NCI-H2196 treated with DMSO at 0.1 percent for 48 hours (cell line): ENCODE measurements at regions not wholly inside any gene's neighbourhood (a gene's known extent, or its start where the extent isn't known, plus 50 kb on each side); places are given as distances from the start of the nearest gene placed in this dataset.

ENCODE experiments used
- DNase-seq: peaks from one replicate; lab custom pipeline; 2025; ENCODE audit not compliant: unreplicated experiment; lab: John Stamatoyannopoulos, UW

DNA sequence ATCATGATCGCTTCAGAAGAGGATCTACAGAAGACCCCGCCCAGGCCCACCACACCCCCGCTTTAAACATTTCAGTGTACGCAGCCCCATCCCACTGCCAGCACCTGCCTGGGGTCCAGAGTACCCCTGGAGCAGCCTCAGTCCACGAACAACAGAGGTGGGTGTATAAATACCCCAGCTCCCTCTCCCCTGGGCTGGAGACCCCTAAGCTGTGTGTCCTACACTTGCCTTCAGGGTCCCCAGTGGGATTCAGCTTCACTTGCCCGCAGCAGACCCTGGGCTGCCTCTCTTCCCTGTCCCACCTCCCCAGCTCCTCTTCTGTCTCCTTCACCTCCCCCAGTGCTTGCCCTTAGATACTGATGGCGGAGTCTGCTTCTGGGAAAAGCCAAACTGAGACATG lies 105.7 kb downstream of the RBFOX3 start:
- DNase-seq, result no peak

DNA sequence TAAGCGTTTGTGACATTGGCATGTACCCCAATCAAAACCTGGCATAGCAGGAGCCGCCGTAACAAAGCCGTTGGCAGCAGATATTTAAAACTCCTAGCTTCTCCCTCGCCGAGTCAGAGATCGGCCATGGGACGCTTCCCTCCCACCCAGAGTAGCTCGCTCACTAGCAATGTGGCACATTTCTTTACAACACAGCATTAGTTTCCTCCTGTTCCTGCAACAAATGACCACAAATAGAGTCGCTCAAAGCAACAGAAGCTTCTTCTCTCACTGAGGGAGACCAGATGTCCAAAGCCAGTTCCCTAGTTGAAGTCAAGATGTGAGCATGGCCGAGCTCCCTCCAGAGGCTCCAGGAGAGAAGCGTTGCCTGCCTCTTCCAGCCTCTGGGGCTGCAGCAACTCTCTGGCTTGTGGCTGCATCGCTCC lies 106.7 kb downstream of the RBFOX3 start:
- DNase-seq, result no peak

DNA sequence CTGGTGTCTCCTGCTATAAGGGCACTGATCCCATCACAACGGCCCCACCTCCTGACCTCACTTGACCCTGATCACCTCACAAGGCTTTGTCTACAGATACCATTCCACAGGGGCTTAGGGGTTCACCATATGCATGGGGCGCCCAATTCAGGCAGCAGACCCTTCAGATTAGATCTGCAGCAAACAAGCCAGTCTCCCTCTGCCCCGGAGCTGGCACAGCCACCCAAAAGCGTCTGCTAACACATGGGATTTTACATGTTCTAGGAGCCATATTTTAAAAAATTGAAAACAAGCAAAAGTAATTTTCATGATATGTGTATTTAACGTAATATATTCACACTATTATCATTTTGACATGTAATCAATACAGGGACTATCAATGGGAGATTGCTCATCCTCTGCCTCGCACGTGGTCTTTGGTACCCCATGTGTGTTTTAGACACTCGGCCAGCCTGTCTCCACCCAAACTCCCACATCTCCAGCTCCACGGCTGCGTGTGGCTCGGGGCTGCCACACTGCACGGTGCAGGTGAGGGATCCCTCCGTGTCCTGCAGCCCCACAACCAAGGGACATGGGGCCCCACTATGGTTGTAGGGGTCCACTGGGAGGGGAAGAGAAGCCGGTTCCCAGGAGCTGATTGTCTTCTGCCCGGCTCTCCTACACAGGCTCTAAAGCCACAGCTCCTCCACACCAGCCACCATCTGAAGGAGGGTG lies 107.6 kb downstream of the RBFOX3 start:
- no peak for DNase-seq

DNA sequence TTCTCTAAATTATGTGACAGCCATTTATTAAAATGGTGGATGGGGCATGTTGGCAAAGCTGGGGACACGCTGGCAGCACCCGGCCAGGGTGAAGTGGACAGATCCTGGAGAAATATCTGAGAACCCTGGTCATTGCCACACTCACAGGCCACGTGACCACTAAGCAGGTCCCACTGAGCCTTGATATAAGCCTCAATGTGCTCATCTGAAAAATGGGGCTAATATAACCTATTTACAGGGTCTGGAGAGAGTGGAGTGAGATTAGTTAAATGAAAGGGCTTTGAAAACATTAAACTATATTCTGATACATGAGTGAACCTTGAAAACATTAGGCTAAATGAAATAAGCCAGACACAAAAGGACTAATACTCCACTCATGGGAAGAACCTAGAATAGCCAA lies 108.9 kb downstream of the RBFOX3 start:
- DNase-seq, result no peak

DNA sequence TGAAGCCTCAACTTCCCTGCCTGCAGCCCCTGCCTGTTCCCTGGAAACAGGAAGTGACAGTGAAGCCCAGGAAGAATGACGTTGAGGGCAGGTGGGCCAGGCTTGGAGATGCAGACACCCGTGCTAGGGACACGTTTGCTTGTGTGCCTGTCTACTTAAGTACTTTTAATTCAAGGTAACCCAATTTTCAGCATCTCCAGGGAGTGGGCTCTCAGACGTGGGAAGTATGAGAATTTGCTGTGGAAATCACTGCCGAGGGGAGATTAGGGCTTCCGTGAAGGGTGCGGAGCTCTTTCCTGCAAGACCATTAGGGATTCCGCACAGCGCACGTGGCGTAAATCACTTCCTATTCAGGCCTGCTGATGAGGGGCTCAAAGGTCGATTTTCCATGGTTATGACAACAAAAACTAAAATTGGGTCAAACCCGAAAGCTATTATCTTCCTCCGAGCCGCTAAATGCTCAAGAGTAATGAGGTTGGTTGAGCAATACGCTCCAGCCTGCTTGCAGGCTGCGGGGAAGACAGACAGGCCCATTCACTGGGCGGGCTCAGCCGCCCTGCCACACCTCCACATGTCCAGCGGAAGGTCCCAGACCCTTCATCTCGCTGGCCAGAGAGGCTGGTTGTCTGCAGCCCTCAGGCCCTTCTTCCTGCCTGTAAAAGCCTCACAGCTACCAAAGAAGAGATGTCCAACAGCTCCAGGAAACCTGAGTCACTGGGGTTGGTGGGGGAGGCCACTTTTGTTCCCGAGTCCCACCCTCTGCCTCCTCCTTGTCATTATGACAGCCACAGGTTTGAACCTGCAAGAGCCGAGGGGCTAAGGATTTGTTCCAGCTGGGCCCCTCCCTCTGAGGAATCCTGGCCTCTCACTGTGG lies 109.9 kb downstream of the RBFOX3 start:
- DNase-seq, result no peak

DNA sequence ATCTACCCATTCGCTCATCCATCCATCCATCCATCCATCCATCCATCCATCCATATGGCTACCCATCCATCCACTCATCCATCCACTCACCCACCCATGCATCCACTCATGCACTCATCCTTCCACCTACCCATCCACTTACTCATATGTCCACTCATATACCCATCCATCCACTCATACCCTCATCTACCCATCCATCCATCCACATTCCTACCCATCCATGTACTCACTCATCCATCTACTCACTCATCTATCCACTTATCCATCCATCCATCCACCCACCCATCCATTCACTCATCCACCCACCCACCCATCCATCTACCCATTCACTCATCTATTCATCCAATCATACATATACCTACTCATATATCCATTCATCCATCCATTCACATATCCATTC lies 112.0 kb downstream of the RBFOX3 start:
- DNase-seq, result no peak

DNA sequence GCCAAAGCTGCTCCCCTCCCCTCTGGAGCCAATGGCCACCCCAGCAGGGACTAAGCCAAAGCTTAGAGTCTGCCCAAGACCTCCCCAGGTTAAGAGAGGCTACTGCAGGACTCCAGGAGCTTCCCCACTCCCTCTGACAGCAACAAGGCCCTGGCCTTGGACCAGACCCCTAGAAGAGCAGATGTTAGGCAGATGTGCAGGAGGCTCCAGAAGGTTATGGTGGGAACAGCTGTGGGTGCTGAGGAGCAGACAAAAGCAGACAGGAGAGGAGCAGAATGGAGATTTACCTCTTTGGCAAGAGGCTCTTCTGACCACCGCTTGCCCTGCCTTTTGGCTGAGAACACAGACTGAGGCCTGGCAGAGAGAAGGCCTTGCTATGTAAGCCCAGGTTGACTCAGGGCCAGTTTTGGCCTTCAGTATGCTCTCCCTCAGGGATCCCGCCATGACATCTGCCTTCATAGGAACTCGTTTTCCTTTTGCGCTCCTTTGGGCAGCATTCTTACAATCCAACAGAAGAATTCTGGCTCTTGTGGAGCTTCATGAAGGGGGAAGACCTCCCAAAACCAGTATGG lies 113.0 kb downstream of the RBFOX3 start:
- no peak for DNase-seq

DNA sequence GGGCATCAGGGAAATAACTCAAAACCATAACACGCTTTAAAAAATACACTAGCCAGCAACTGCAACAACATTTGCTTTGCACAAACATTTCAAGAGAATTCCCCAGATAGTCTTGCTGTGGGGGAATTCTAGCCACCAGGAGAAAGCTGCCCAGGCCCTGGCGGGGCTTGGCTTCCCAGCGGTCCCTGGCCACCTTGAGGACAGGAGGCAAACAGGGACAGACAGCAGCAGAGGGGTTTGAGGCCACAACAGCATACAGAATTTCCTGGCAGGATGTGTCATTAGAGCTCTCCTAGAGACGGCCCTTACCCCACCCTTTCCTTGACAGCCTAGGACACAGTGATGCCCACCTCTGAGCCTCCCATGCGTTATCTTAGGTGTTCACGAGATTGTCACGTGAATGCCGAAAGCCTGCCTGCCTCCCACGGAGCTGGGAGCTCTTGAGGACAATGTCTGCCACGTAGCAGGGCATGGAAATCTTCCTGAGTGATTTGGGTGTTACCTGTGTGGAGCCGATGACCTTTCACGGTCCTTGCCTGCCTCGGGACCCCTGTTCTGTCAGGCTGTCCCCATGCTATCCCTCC lies 114.3 kb downstream of the RBFOX3 start:
- no peak for DNase-seq

DNA sequence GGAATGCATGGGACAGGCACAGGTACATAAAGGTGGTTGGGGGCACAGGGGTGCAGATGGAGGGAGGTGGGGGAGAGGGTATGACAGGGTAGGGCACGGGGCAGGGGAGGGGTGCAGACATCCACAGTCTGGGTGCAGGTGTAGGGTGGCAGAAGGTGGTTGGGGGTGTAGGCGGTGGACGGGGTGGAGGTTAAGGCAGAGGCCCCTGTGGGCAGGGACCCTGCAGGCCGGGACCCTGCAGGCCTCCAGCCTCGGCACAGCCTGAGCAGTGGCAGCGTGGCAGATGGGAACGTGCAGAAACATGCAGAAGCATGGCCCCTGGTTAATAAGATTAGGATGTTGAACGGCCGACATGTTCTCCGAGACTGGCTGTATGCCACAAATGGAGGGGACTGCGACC lies 115.2 kb downstream of the RBFOX3 start:
- DNase-seq, result no peak

DNA sequence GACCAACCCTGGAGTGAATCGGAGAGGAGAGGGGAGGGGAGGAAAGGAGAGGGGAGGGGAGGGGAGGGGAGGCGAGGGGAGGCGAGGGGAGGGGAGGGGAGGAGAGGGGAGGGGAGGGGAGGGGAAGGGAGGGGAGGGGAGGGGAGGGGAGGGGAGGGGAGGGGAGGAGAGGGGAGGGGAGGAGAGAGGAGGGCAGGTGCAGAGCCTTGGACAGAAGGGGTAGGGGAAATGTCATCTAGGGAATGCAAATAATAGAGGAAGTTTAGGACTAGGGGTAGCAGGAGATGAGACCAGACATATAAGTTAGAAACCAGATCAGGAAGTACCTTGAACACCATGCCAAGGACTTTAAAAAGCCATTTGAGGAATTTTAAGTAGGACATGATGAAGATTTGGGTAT lies 119.8 kb downstream of the RBFOX3 start:
- DNase-seq, result no peak

DNA sequence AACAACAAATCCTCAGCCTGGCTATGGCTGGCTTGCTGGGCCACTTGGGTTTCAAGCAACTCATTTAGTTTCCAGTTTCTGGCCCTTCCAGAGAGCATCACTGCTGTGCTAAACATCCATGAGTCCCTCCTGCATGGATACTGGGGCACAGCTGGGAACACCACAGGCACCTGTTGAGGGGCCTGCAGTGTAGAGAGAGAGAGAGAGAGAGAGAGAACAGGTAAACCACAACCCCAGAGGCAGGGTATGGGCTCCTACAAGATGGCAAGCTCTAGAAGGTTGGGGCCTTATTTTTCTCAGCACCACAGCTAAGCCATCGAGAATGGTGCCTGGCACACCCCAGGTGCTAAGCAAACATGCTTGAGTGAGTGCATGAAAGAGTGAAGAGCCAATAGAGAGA lies 120.3 kb downstream of the RBFOX3 start:
- DNase-seq, result no peak

DNA sequence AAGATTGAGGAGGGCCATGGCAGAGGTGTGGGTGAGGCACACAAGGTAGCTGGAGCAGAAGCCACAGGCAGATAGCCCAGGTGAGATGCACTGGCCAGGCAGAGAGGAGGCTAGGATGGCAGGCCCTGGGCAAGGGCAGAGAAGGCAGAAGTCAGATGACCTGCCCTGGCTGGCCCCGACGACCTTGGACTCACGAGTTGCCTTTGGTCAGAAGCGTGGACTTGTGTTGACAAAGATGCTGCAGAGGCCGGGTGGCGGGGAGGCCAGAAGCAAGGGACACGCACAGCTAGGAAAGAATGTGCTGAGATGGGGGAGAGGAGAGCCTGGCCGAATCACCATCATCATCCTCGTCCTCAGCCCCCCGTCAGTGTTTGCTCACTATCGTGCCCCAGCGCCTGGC lies 123.7 kb downstream of the RBFOX3 start:
- no peak for DNase-seq

DNA sequence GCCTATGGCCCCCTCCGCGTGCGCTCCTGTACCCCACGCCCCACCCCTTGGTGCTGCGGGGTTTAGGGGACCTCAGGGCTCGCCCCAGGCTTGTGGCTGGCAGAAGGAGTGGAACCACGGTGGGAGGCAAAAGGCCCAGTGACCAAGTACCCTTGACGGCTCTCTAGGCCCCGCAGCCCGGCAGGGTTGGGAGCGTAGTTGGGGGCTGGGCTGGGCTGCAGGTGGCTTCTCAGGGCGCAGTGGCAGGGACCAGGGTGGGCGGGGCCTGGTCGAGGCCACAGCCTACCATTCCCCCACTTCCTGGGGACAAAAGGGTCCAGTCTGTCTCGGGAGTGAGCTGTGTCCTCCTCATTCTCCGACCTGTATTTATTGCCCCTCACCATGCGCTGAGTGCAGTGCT lies 124.9 kb downstream of the RBFOX3 start:
- DNase-seq, result no peak

DNA sequence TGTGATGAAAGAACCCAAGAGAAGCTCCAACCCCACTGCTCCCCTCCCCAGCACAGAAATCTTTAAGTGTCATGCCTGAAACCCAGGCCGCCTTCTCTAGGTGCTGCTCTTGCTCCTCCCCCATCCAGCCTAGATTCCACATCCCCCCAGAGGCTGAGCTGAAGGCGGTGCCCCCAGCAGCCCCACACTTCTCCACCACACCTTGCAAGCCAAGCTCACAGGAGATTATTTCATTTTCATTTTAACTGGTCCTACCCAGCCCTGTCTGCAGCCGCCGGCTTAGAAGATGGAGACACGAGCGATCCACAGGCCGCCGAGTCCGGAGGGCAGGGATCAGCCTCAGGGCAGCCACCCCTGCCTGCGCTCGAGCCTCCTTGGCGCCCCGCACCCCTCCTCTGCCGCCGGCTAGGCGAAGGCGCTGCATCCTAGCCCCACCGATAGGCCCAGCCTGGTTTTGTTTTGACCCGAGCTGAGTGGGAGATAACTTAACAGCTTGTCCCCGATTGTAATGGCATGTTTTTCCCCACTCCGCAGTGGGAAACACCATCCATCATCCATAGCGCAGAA lies 125.3 kb downstream of the RBFOX3 start:
- DNase-seq, result no peak

DNA sequence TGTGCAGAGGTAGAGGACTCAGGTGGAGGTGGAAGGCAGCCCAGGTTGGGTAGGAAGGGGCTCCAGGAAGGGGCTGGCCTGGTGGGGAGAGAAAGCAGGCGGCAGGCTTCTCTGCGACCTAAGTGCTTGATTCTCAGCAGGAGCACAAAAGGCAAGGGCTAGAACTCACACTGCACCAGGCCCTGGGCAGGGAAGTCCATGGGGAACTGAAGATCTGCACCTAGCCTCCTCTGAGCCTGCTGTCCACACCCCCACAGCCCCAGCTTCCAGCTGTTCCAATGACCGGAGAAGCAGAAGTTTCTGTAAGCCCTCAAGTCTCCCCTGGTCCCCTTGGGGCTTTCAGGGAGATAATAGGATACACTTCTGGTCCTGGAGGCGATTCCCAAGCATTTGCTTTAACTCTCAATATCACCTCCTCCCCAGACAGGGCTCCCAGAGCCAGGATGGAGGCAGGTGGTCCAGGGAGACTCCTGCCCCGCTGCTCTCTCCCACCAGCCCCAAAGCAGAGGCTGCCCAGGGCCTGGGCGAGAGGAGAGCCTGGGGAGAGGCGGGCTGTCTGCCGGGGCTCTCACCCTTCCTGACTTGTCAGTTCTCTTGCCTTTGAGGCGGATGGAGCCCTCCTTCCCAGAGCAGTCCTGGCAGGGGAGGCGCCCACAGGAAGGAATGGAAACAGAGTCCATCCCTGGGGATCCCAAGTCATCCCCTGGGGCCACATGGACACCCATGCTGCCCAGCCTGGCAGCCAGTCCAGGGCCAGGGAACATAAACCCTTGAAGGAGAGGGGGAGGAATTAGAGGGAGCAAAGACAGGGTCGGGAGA lies 126.0 kb downstream of the RBFOX3 start:
- no peak for DNase-seq

DNA sequence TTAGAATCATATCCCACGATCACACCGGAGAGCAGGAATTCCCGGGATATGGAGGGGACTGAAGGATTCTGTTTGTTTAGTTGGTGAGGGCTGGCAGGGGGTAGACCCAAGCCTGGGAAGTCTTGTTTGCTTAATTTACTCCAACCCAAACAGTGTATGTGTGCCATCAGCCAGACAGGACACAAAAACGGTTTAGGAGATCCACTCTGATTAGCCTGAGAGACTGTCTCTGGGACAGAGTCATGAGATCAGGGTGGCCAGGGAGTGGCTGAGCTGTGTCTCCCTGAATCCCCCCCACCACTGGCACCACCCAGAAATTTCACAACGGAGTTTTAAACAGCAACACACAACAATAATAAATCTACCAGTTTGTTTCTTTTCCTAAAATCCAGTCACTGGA lies 127.0 kb downstream of the RBFOX3 start:
- no peak for DNase-seq

DNA sequence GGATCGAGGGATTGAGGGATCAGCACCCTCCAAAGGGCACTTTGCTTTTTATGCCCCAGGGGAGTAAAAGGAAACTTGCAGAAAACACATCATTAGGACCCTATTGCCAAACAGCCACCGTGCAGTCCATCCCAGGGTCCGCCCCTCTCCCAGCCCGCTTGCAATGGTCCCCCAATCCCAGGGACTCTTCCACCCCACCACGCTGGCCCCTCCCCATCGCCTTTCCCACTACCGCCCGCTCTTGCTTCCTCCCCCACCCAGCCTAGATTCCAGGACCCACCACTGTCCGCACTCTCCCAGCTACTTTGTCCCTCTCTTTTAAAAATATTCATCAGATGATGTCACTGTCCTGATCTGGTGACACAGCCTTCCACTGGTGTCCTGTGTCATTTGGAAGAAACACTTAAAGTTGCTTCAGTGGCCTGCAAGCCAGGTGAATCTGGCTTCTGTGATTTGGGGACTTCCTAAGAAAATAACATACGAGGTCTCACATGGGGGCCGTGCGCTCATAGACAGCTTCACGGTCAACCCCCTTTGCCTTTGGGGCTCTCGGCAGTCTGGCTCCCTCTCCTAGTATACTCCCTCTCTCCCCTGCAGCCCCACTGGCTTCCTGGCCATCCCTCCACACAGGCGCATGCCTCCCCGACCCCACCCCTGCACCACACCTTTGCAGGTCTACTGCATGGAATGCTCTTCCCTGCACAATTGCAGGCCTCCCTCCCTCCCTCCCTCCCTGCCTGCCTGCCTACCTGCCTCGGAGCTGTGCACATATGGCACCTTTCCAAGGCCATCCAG lies 127.9 kb downstream of the RBFOX3 start:
- no peak for DNase-seq

DNA sequence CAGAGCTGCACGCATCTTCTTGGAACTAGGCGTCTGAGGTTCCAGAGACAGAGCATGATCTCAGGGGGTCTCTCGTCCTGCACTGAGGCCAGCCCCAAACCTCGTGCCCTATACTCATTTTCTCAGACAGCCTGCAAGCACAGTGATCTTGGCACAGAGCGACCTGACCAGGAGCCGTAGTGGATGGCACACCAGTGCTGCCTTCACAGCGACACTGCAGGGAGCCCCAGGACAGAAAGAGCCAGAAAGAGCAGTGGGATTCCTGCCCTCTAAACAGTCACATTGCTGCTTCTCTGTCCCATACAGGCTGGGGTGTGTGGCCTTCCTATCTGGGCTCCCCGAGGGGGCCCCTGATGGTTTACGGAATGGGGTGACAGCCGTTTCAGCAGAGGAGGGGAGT lies 131.0 kb downstream of the RBFOX3 start:
- no peak for DNase-seq

DNA sequence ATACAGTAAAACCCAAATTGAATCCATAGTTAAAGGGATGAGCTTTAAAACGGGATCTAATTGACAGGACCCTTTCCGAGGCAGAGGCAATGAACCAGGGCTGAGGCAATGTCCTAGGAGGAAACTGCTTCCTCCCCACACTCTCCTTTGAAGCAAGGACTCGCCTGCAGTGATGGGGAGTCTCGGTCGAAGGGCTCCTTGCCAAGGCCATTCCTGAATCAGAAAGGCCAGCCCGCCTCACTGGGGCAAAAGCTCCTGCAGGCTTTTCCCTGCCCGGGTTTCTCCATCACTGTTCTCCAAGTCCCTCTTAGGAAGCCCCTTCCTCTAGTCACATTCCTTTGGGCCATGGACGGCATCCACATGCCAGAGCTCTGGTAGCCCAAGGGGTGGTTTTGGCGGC lies 132.0 kb downstream of the RBFOX3 start:
- no peak for DNase-seq

DNA sequence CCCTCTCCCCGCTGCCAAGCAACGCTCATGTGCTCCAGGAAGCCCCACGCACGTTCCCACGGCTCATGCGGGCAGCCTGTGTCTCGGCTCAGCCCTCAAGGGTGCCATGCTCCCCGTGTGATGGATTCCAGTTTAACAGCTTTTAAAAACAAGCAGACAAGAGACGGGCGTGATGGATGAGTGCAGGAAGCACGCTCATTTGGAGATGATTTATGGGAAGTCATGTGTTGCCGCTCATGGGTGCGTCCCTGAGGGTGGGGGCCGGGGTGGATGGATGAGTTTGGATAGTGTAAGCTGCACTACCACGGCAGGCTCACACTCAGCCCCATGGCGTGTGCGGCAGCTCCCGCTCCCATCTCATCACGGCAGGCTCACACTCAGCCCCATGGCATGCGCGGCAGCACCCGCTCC lies 132.8 kb downstream of the RBFOX3 start:
- no peak for DNase-seq
